Uterus (tissue), 3 donors: ENCODE measurements at regions not wholly inside any gene's neighbourhood (a gene's known extent, or its start where the extent isn't known, plus 50 kb on each side); places are given as distances from the start of the nearest gene placed in this dataset.

Source experiments
- DNase-seq, 2 donors: peaks; one replicate each; pipeline ENCODE4 v3.0.0-alpha.2; 2019 to 2020
- H3K27ac ChIP-seq, 2 donors: fragments of 200-600 bp; sonication (generic); 1 replicate in 1 of 2; 2 replicates in 1 of 2; pipeline ENCODE4 v1.5.1; 2016 to 2018
- H3K27me3 ChIP-seq, 2 donors: fragments of 200-600 bp; sonication (generic); one replicate each; pipeline ENCODE4 v1.5.1; 2018 to 2019; ENCODE audit warnings: control low read depth in 1 of 2
- H3K36me3 ChIP-seq, 2 donors: fragments of 200-600 bp; sonication (generic); one replicate each; pipeline ENCODE4 v1.5.1; 2019; ENCODE audit warnings: control low read depth in 1 of 2
- H3K4me1 ChIP-seq, 2 donors: fragments of 200-600 bp; sonication (generic); one replicate each; pipeline ENCODE4 v1.5.1; 2018 to 2019; ENCODE audit warnings: control low read depth in 1 of 2
- H3K4me3 ChIP-seq, 2 donors: fragments of 200-600 bp; sonication (generic); 1 replicate in 1 of 2; 2 replicates in 1 of 2; pipeline ENCODE4 v1.5.1; 2018 to 2019; ENCODE audit warnings: mild to moderate bottlenecking in 1 of 2
- H3K9me3 ChIP-seq, 2 donors: fragments of 200-600 bp; sonication (generic); one replicate each; pipeline ENCODE4 v1.5.1; 2019; ENCODE audit warnings: control low read depth in 1 of 2
- CTCF ChIP-seq, 4 experiments: fragments of 200-600 bp in 2 of 4; fragments of 450-650 bp in 2 of 4; sonication (generic) in 2 of 4; IDR thresholded peaks; one replicate each; pipeline ENCODE4 v1.5.1; 2016 to 2019; ENCODE audit warnings: antibody characterized with exemption in 4 of 4, mild to moderate bottlenecking in 2 of 4, moderate library complexity in 1 of 4
- POLR2A ChIP-seq, 2 donors: fragments of 450-650 bp; IDR thresholded peaks; one replicate each; pipeline ENCODE4 v1.6.1; 2016; ENCODE audit warnings: antibody characterized with exemption in 2 of 2, mild to moderate bottlenecking in 1 of 2, moderate library complexity in 1 of 2
- intact Hi-C: fragments of 100-400 bp; cut with DNase I; formaldehyde crosslinking; loops from one replicate; pipeline ENCODE4 v1.15.1; 2023; ENCODE audit warnings: low total_unique reads
- donor health status: DM: yes; HTN: yes; CAD: no.

GRCh38 chr18:22681908-22682307 is 251.2 kb upstream of the RBBP8 start:
- Histone ChIP-seq H3K27me3 (no peaks in the 10 kb centered on the region), H3K4me3 (no peak overlapping the region), H3K36me3 (no peaks in the 10 kb centered on the region), H3K9me3 (no peaks in the 10 kb centered on the region), H3K27ac (peak overlapping the region; percentile 62 to 76), H3K4me1 (peaks cover 12 to 17% of the 10 kb centered on the region in 2 donors)
- DNase-seq: no peak
- intact Hi-C loops: no loop called here
- TF ChIP-seq POLR2A (IDR thresholded peaks at IDR 0.05) (no peak), CTCF (IDR thresholded peaks at IDR 0.05) (no peak)

GRCh38 chr18:22682720-22683119 is 250.4 kb upstream of the RBBP8 start:
- intact Hi-C loops: no loop called here
- H3K36me3 ChIP-seq: no peaks in the 10 kb centered on the region
- no peak overlapping the region for H3K4me3 ChIP-seq
- H3K9me3 ChIP-seq: no peaks in the 10 kb centered on the region
- DNase-seq: no peak
- H3K27me3 ChIP-seq: no peaks in the 10 kb centered on the region
- peaks cover 12 to 17% of the 10 kb centered on the region in 2 donors for H3K4me1 ChIP-seq
- TF ChIP-seq POLR2A (IDR thresholded peaks at IDR 0.05) (no peak), CTCF (IDR thresholded peaks at IDR 0.05) (no peak)
- H3K27ac ChIP-seq: peak overlapping the region; percentile 62 to 76

GRCh38 chr18:22683196-22683676 is 249.9 kb upstream of the RBBP8 start:
- intact Hi-C loops: no loop called here
- H3K27ac ChIP-seq: peak overlapping the region; percentile 62 to 76
- H3K9me3 ChIP-seq: no peaks in the 10 kb centered on the region
- no peak overlapping the region for H3K4me3 ChIP-seq
- H3K36me3 ChIP-seq: no peaks in the 10 kb centered on the region
- no peaks in the 10 kb centered on the region for H3K27me3 ChIP-seq
- no peak for TF ChIP-seq CTCF (IDR thresholded peaks at IDR 0.05)
- TF ChIP-seq POLR2A (IDR thresholded peaks at IDR 0.05): no peak
- H3K4me1 ChIP-seq: peaks cover 12 to 17% of the 10 kb centered on the region in 2 donors
- peak; percentile 94 to 97 for DNase-seq

GRCh38 chr18:22683786-22684185 is 249.3 kb upstream of the RBBP8 start:
- H3K27me3 ChIP-seq: no peaks in the 10 kb centered on the region
- TF ChIP-seq POLR2A (IDR thresholded peaks at IDR 0.05) (no peak), CTCF (IDR thresholded peaks at IDR 0.05) (no peak)
- H3K4me3 ChIP-seq: no peak overlapping the region
- H3K27ac ChIP-seq: peak overlapping the region; percentile 51 to 76
- intact Hi-C loops: no loop called here
- no peaks in the 10 kb centered on the region for H3K36me3 ChIP-seq
- peak in 1 of 2 donors; percentile 61 for DNase-seq
- H3K4me1 ChIP-seq: peaks cover 12 to 17% of the 10 kb centered on the region in 2 donors
- no peaks in the 10 kb centered on the region for H3K9me3 ChIP-seq

- Histone ChIP-seq H3K27ac (peak overlapping the region; percentile 51 to 76), H3K27me3 (no peaks in the 10 kb centered on the region), H3K9me3 (no peaks in the 10 kb centered on the region), H3K4me3 (no peak overlapping the region), H3K4me1 (peaks cover 12 to 17% of the 10 kb centered on the region in 2 donors), H3K36me3 (no peaks in the 10 kb centered on the region)
- no peak for DNase-seq
- intact Hi-C loops: no loop called here
- no peak for TF ChIP-seq POLR2A (IDR thresholded peaks at IDR 0.05)
- no peak for TF ChIP-seq CTCF (IDR thresholded peaks at IDR 0.05)
Measured at GRCh38 chr18:22684268-22684667, 248.9 kb upstream of the RBBP8 start.
